ENCODE measurements at regions not wholly inside any gene's neighbourhood (a gene's known extent, or its start where the extent isn't known, plus 50 kb on each side); places are given as distances from the start of the nearest gene placed in this dataset.

DNA sequence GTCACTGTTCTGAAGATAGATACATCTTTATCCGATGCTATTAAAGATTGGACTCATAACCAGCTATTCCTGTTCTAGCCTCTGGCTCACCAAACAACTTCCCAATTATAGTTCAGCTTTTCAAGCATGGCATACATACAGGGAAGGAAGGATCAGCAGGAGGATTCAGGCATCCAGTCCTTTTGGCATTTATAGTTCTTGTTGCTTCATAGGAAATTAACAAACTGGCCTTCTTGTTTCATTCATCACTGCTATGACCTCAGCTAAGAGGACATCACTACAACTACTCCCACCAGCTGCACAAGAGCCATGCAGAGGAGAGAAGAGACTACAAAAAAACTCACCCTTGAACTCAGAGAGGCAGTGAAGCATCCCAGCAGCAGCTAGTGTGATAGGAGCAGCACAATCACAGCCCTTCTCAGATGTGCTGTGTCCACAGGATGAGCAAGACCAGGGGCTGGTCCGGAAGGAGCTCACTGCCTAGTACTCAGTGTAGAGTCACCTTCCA is 100.5 kb downstream of the SPTSSA start:
- DNase-seq (no peak), ATAC-seq (ENCODE audit: low read depth) (no peak)
- WGBS (ENCODE audit: insufficient coverage) = 100% methylated on average over 2 of the region's 2 CpGs
- intact Hi-C loops (cut with micrococcal nuclease) = no loop called here
- H3K27me3 ChIP-seq (replicated peaks in 1 of 4; ENCODE audit: control extremely low read depth in 1 of 4, control insufficient read depth in 3 of 4, insufficient read depth in 4 of 4, low read length in 3 of 4) = peaks cover 0 to 3% (median 0%) of the 10 kb centered on the region in 4 experiments
- H3K9me3 ChIP-seq (ENCODE audit: control extremely low read depth in 1 of 3, control insufficient read depth in 2 of 3, insufficient read depth in 1 of 3, low read length in 2 of 3) = no peaks in the 10 kb centered on the region
- H3K4me3 Mint-ChIP-seq = no peak overlapping the region
- peaks cover 23% of the 10 kb centered on the region for H3K27me3 Mint-ChIP-seq
- H3K79me2 ChIP-seq (ENCODE audit: control insufficient read depth, insufficient read depth, low read length) = no peaks in the 10 kb centered on the region
- no peaks in the 10 kb centered on the region for H3K9me3 Mint-ChIP-seq (ENCODE audit: insufficient read depth)
- no peaks in the 10 kb centered on the region for H3K4me1 Mint-ChIP-seq
- ChIA-PET POLR2A (no interaction called here), CTCF (interaction anchor here (0.5 kb wide), 1 partner anchor 187 kb away, joined by 4 read pairs; no protein-coding TSS in a partner anchor)
- H3K27ac ChIP-seq (ENCODE audit: low read length in 2 of 2) = no peak overlapping the region
- TF ChIP-seq EZH2 (IDR thresholded peaks at IDR 0.05; ENCODE audit: borderline replicate concordance, insufficient read depth, low read depth, low read length, poor library complexity, severe bottlenecking) (no peak), CTCF (IDR thresholded peaks at IDR 0.05) (no peak)
- no peaks in the 10 kb centered on the region for H3K36me3 ChIP-seq (replicated peaks in 1 of 2; ENCODE audit: control extremely low read depth in 1 of 2, control insufficient read depth in 1 of 2, extremely low read depth in 1 of 2, insufficient read depth in 2 of 2, low read length in 1 of 2)
- no peak overlapping the region for H3K27ac Mint-ChIP-seq
- no peaks in the 10 kb centered on the region for H3K4me1 ChIP-seq (ENCODE audit: control insufficient read depth in 2 of 2, insufficient read depth in 2 of 2, low read length in 2 of 2)
- H4K20me1 ChIP-seq (ENCODE audit: control insufficient read depth, insufficient read depth, low read length, poor library complexity, severe bottlenecking) = no peaks in the 10 kb centered on the region
- H3K9ac ChIP-seq (ENCODE audit: low read length) = no peak overlapping the region
- no peak overlapping the region for H3K4me3 ChIP-seq (ENCODE audit: control extremely low read depth in 1 of 5, extremely low read depth in 1 of 5, insufficient read depth in 1 of 5, low read depth in 2 of 5, low read length in 4 of 5)
- H3K4me2 ChIP-seq (replicated peaks; ENCODE audit: low read depth, low read length, poor library complexity, severe bottlenecking) = no peak overlapping the region
- H2AFZ ChIP-seq (ENCODE audit: insufficient read depth, low read depth, low read length, poor library complexity, severe bottlenecking) = no peak overlapping the region

GRCh38 chr14:34359420-34360117 is 102.5 kb downstream of the SPTSSA start:
- intact Hi-C loops (cut with micrococcal nuclease) = no loop called here
- Histone ChIP-seq H4K20me1 (ENCODE audit: control insufficient read depth, insufficient read depth, low read length, poor library complexity, severe bottlenecking) (no peaks in the 10 kb centered on the region), H3K36me3 (replicated peaks in 1 of 2; ENCODE audit: control extremely low read depth in 1 of 2, control insufficient read depth in 1 of 2, extremely low read depth in 1 of 2, insufficient read depth in 2 of 2, low read length in 1 of 2) (no peaks in the 10 kb centered on the region), H3K79me2 (ENCODE audit: control insufficient read depth, insufficient read depth, low read length) (no peaks in the 10 kb centered on the region), H3K4me1 (ENCODE audit: control insufficient read depth in 2 of 2, insufficient read depth in 2 of 2, low read length in 2 of 2) (no peaks in the 10 kb centered on the region), H3K27me3 (replicated peaks in 1 of 4; ENCODE audit: control extremely low read depth in 1 of 4, control insufficient read depth in 3 of 4, insufficient read depth in 4 of 4, low read length in 3 of 4) (peaks cover 0 to 3% (median 0%) of the 10 kb centered on the region in 4 experiments), H3K4me3 (ENCODE audit: control extremely low read depth in 1 of 5, extremely low read depth in 1 of 5, insufficient read depth in 1 of 5, low read depth in 2 of 5, low read length in 4 of 5) (no peak overlapping the region), H3K9me3 (ENCODE audit: control extremely low read depth in 1 of 3, control insufficient read depth in 2 of 3, insufficient read depth in 1 of 3, low read length in 2 of 3) (no peaks in the 10 kb centered on the region), H3K4me2 (replicated peaks; ENCODE audit: low read depth, low read length, poor library complexity, severe bottlenecking) (no peak overlapping the region), H2AFZ (ENCODE audit: insufficient read depth, low read depth, low read length, poor library complexity, severe bottlenecking) (no peak overlapping the region), H3K27ac (ENCODE audit: low read length in 2 of 2) (no peak overlapping the region), H3K9ac (ENCODE audit: low read length) (no peak overlapping the region)
- POLR2A ChIA-PET = no interaction called here
- DNase-seq (no peak), ATAC-seq (ENCODE audit: low read depth) (no peak)
- Mint-ChIP-seq H3K27me3 (peaks cover 12% of the 10 kb centered on the region), H3K27ac (no peak overlapping the region), H3K4me1 (no peaks in the 10 kb centered on the region), H3K4me3 (no peak overlapping the region), H3K9me3 (ENCODE audit: insufficient read depth) (no peaks in the 10 kb centered on the region)
- TF ChIP-seq EZH2 (IDR thresholded peaks at IDR 0.05; ENCODE audit: borderline replicate concordance, insufficient read depth, low read depth, low read length, poor library complexity, severe bottlenecking) (no peak), CTCF (IDR thresholded peaks at IDR 0.05) (no peak)
- WGBS (ENCODE audit: insufficient coverage) = 71% methylated on average over 4 of the region's 6 CpGs
- CTCF ChIA-PET = no interaction called here
